SKM-1 treated with dmso at 0.1 percent for 144 hours (cell line): ENCODE measurements at regions not wholly inside any gene's neighbourhood (a gene's known extent, or its start where the extent isn't known, plus 50 kb on each side); places are given as distances from the start of the nearest gene placed in this dataset.

Source experiments
- DNase-seq: peaks from one replicate; lab custom pipeline; 2025; ENCODE audit not compliant: unreplicated experiment; lab: John Stamatoyannopoulos, UW

- no peak for DNase-seq
Measured at GRCh38 chr4:128604204-128604603, 205.3 kb upstream of the JADE1 start.

GRCh38 chr4:128603081-128603480, 206.4 kb upstream of the JADE1 start:
- no peak for DNase-seq

- no peak for DNase-seq
Measured at GRCh38 chr4:128601991-128602695, 207.4 kb upstream of the JADE1 start.

GRCh38 chr4:128600996-128601871, 208.3 kb upstream of the JADE1 start:
- DNase-seq: no peak

- DNase-seq: no peak
Measured at GRCh38 chr4:128600410-128600809, 209.1 kb upstream of the JADE1 start.

GRCh38 chr4:128597500-128597899, 212.0 kb upstream of the JADE1 start:
- DNase-seq: no peak

- no peak for DNase-seq
Measured at GRCh38 chr4:128596853-128597252, 212.6 kb upstream of the JADE1 start.

- DNase-seq: no peak
Measured at GRCh38 chr4:128596115-128596514, 213.4 kb upstream of the JADE1 start.

GRCh38 chr4:128591482-128591881, 218.0 kb upstream of the JADE1 start:
- DNase-seq: no peak

- DNase-seq: no peak
Measured at GRCh38 chr4:128590773-128591172, 218.7 kb upstream of the JADE1 start.

- DNase-seq: no peak
Measured at GRCh38 chr4:128590034-128590740, 219.3 kb upstream of the JADE1 start.

GRCh38 chr4:128589384-128589965, 220.0 kb upstream of the JADE1 start:
- no peak for DNase-seq

- no peak for DNase-seq
Measured at GRCh38 chr4:128587382-128587781, 222.1 kb upstream of the JADE1 start.

GRCh38 chr4:128583753-128584712, 225.5 kb upstream of the JADE1 start:
- DNase-seq: no peak

GRCh38 chr4:128582427-128582870, 227.1 kb upstream of the JADE1 start:
- DNase-seq: no peak

- no peak for DNase-seq
Measured at GRCh38 chr4:128579154-128579853, 230.2 kb upstream of the JADE1 start.

GRCh38 chr4:128574706-128575105, 234.8 kb upstream of the JADE1 start:
- DNase-seq: peak; percentile 49

- no peak for DNase-seq
Measured at GRCh38 chr4:128573781-128574508, 235.6 kb upstream of the JADE1 start.

- DNase-seq: no peak
Measured at GRCh38 chr4:128572778-128573241, 236.7 kb upstream of the JADE1 start.
